A549 (cell line): ENCODE measurements at regions not wholly inside any gene's neighbourhood (a gene's known extent, or its start where the extent isn't known, plus 50 kb on each side); places are given as distances from the start of the nearest gene placed in this dataset.

ENCODE experiments used
- ATAC-seq, 2 experiments: fragments of 200-7000 bp in 1 of 2; fragments of >200 bp in 1 of 2; cut with Nextera tagmentation in 1 of 2; cut with Tn5 transposase in 1 of 2; 3 replicates each; pipeline versions ENCODE4 v1.8.0 to v1.9.1; 2018 to 2020; ENCODE audit warnings: mild to moderate bottlenecking in 1 of 2, moderate library complexity in 1 of 2
- CTCF ChIA-PET: fragments of 300-600 bp; sonication (Branson Sonifier 250); formaldehyde crosslinking; extraction: SDS; loops from one replicate; lab custom pipeline; 2021; ENCODE audit warnings: antibody characterized with exemption, inconsistent platforms; lab: Yijun Ruan, JAX
- POLR2A ChIA-PET: fragments of 350-600 bp; formaldehyde crosslinking; extraction: SDS; loops from one replicate; lab custom pipeline; 2021; ENCODE audit warnings: antibody characterized with exemption, inconsistent platforms; lab: Yijun Ruan, JAX
- DNase-seq, 2 experiments: peaks; one replicate each; pipeline versions ENCODE4 v3.0.0 to v3.0.0-alpha.2; 2011 to 2016; ENCODE audit warnings: low read depth in 1 of 2, low spot score in 1 of 2
- FAIRE-seq: peaks from 2 replicates; lab custom pipeline; 2011; peaks lifted over from hg19 to GRCh38; lab: Jason Lieb, UNC
- H3K27ac ChIP-seq, 2 experiments: fragments of >200 bp; sonication (Bioruptor Twin); formaldehyde crosslinking; 3 replicates each; pipeline ENCODE4 v1.5.1; 2016 to 2017
- H3K4me1 ChIP-seq: fragments of >200 bp; sonication (Bioruptor Twin); formaldehyde crosslinking; 3 replicates; pipeline ENCODE4 v1.6.1; 2016
- H3K4me2 ChIP-seq: fragments of >200 bp; sonication (Bioruptor Twin); formaldehyde crosslinking; 3 replicates; pipeline ENCODE4 v1.6.1; 2016
- H3K4me3 ChIP-seq: fragments of >200 bp; sonication (Bioruptor Twin); formaldehyde crosslinking; 3 replicates; pipeline ENCODE4 v1.5.1; 2016
- H3K9me3 ChIP-seq: fragments of >200 bp; sonication (Bioruptor Twin); formaldehyde crosslinking; 3 replicates; pipeline ENCODE4 v1.6.1; 2016
- CBX2 ChIP-seq: fragments of 200-600 bp; sonication (generic); IDR thresholded peaks from 2 replicates; pipeline ENCODE4 v1.6.1; 2016; ENCODE audit warnings: low read depth, mild to moderate bottlenecking, borderline replicate concordance
- CBX8 ChIP-seq: fragments of 200-600 bp; sonication (generic); IDR thresholded peaks from 2 replicates; pipeline ENCODE4 v1.6.1; 2016
- CHD2 ChIP-seq: fragments of 150-350 bp; IDR thresholded peaks from 2 replicates; pipeline ENCODE4 v1.6.1; 2014; ENCODE audit warnings: low read length; ENCODE audit not compliant: partially characterized antibody
- CHD4 ChIP-seq: fragments of 200-600 bp; sonication (generic); IDR thresholded peaks from 2 replicates; pipeline ENCODE4 v1.6.1; 2016; ENCODE audit warnings: antibody characterized with exemption, mild to moderate bottlenecking, borderline replicate concordance
- E2F6 ChIP-seq: IDR thresholded peaks from 2 replicates; pipeline ENCODE4 v1.6.1; 2012; ENCODE audit warnings: low read depth, borderline replicate concordance
- EP300 ChIP-seq, 2 experiments: fragments of >200 bp; sonication (Bioruptor Twin); formaldehyde crosslinking; IDR thresholded peaks; 2 replicates in 1 of 2; 3 replicates in 1 of 2; pipeline ENCODE4 v1.6.1; 2016 to 2017
- FOSL2 ChIP-seq, 2 experiments: fragments of 450-650 bp in 1 of 2; fragments of >200 bp in 1 of 2; sonication (Bioruptor Twin) in 1 of 2; formaldehyde crosslinking; IDR thresholded peaks; 2 replicates each; pipeline versions ENCODE4 v1.5.0 to v1.6.1; 2016 to 2020; ENCODE audit warnings: mild to moderate bottlenecking in 1 of 2, moderate library complexity in 1 of 2
- FOXS1 ChIP-seq: fragments of 250-450 bp; sonication (Bioruptor Pico); IDR thresholded peaks from 2 replicates; pipeline ENCODE4 v1.5.0; 2020; ENCODE audit warnings: mild to moderate bottlenecking, moderate library complexity
- GATA3 ChIP-seq: IDR thresholded peaks from 2 replicates; pipeline ENCODE4 v1.6.1; 2012; ENCODE audit warnings: borderline replicate concordance
- HDAC2 ChIP-seq: fragments of 200-600 bp; sonication (generic); IDR thresholded peaks from 2 replicates; pipeline ENCODE4 v1.6.1; 2016
- HEYL ChIP-seq: fragments of 250-450 bp; sonication (Bioruptor Pico); IDR thresholded peaks from 2 replicates; pipeline ENCODE4 v1.8.0; 2021; ENCODE audit warnings: mild to moderate bottlenecking, moderate library complexity
- HOXA7 ChIP-seq: fragments of 250-450 bp; sonication (Bioruptor Pico); IDR thresholded peaks from 2 replicates; pipeline ENCODE4 v1.5.0; 2020; ENCODE audit warnings: mild to moderate bottlenecking, moderate library complexity
- JUN ChIP-seq, 2 experiments: fragments of >200 bp; sonication (Bioruptor Twin); formaldehyde crosslinking; IDR thresholded peaks; 2 replicates in 1 of 2; 3 replicates in 1 of 2; pipeline ENCODE4 v1.6.1; 2016 to 2017
- RARB ChIP-seq: fragments of 250-450 bp; sonication (Bioruptor Pico); IDR thresholded peaks from 2 replicates; pipeline ENCODE4 v1.8.0; 2021; ENCODE audit warnings: mild to moderate bottlenecking, moderate library complexity
- TP53 ChIP-seq: fragments of 250-450 bp; sonication (Bioruptor Pico); IDR thresholded peaks from 2 replicates; pipeline ENCODE4 v1.5.0; 2021; ENCODE audit warnings: mild to moderate bottlenecking, moderate library complexity
- WGBS: methylation state at CpG from one replicate; pipeline ENCODE4 v1.1.6; 2017; ENCODE audit errors: missing lambda C conversion rate; 5-methylcytosine and 5-hydroxymethylcytosine counted together
- TF ChIP-seq, protein P1 (sequence below): fragments of 250-450 bp; sonication (Bioruptor Pico); IDR thresholded peaks from 2 replicates; pipeline ENCODE4 v1.5.0; 2021; ENCODE audit warnings: mild to moderate bottlenecking, moderate library complexity, borderline replicate concordance
- TF ChIP-seq, protein P2 (sequence below): IDR thresholded peaks from 2 replicates; pipeline ENCODE4 v1.6.1; 2012
- TF ChIP-seq, protein P3 (sequence below): fragments of 250-450 bp; sonication (Bioruptor Pico); IDR thresholded peaks from 2 replicates; pipeline ENCODE4 v1.5.0; 2020; ENCODE audit warnings: low read depth, mild to moderate bottlenecking, moderate library complexity
- TF ChIP-seq, protein P4 (sequence below): fragments of >200 bp; sonication (Bioruptor Twin); formaldehyde crosslinking; IDR thresholded peaks from 2 replicates; pipeline ENCODE4 v1.6.1; 2016
- TF ChIP-seq, protein P5 (sequence below): fragments of 150-350 bp; IDR thresholded peaks from 2 replicates; pipeline ENCODE4 v1.6.1; 2014; ENCODE audit warnings: low read depth, mild to moderate bottlenecking, low read length

- no peak for DNase-seq
- no peak overlapping the region for H3K27ac ChIP-seq
- WGBS = 25% methylated on average over 1 of the region's 8 CpGs
- CTCF ChIA-PET = no interaction called here
- H3K4me3 ChIP-seq = no peak overlapping the region
- no peak overlapping the region for H3K4me2 ChIP-seq
- H3K4me1 ChIP-seq = no peaks in the 10 kb centered on the region
- H3K9me3 ChIP-seq = no peaks in the 10 kb centered on the region
- no peak for FAIRE-seq
- POLR2A ChIA-PET = no interaction called here
- ATAC-seq = no peak
- TF ChIP-seq RARB (CRISPR knock-in tag) (no peak), EP300 (IDR thresholded peaks at IDR 0.05) (no peak), HOXA7 (CRISPR knock-in tag) (no peak), CHD2 (no peak), HEYL (CRISPR knock-in tag) (no peak), CBX8 (no peak), CHD4 (no peak), GATA3 (no peak), HDAC2 (no peak)
- TF ChIP-seq, protein P1, sequence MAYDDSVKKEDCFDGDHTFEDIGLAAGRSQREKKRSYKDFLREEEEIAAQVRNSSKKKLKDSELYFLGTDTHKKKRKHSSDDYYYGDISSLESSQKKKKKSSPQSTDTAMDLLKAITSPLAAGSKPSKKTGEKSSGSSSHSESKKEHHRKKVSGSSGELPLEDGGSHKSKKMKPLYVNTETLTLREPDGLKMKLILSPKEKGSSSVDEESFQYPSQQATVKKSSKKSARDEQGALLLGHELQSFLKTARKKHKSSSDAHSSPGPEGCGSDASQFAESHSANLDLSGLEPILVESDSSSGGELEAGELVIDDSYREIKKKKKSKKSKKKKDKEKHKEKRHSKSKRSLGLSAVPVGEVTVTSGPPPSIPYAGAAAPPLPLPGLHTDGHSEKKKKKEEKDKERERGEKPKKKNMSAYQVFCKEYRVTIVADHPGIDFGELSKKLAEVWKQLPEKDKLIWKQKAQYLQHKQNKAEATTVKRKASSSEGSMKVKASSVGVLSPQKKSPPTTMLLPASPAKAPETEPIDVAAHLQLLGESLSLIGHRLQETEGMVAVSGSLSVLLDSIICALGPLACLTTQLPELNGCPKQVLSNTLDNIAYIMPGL (CRISPR knock-in tag) = no peak
- TF ChIP-seq, protein P2, sequence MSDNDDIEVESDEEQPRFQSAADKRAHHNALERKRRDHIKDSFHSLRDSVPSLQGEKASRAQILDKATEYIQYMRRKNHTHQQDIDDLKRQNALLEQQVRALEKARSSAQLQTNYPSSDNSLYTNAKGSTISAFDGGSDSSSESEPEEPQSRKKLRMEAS = no peak
These were observed 430.7 kb downstream of the IDS start for GRCh38 chrX:149074398-149074797.

GRCh38 chrX:149073479-149073878 is 431.6 kb downstream of the IDS start:
- CTCF ChIA-PET = no interaction called here

More at GRCh38 chrX:149073479-149073878, 431.6 kb downstream of the IDS start:
- ATAC-seq = no peak
- no peak for DNase-seq
- Histone ChIP-seq H3K27ac (no peak overlapping the region), H3K4me1 (no peaks in the 10 kb centered on the region), H3K4me3 (no peak overlapping the region), H3K4me2 (no peak overlapping the region), H3K9me3 (no peaks in the 10 kb centered on the region)
- POLR2A ChIA-PET = no interaction called here
- WGBS = 0% methylated on average over 3 of the region's 3 CpGs
- FAIRE-seq = no peak
- TF ChIP-seq TP53 (CRISPR knock-in tag) (no peak), CBX2 (no peak), FOXS1 (CRISPR knock-in tag) (no peak), FOSL2 (IDR thresholded peaks at IDR 0.05) (no peak), FOSL2 (CRISPR knock-in tag; IDR thresholded peaks at IDR 0.05) (no peak), JUN (IDR thresholded peaks at IDR 0.05) (no peak), E2F6 (no peak)
- TF ChIP-seq, protein P3, sequence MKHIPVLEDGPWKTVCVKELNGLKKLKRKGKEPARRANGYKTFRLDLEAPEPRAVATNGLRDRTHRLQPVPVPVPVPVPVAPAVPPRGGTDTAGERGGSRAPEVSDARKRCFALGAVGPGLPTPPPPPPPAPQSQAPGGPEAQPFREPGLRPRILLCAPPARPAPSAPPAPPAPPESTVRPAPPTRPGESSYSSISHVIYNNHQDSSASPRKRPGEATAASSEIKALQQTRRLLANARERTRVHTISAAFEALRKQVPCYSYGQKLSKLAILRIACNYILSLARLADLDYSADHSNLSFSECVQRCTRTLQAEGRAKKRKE (CRISPR knock-in tag) = no peak
- TF ChIP-seq, protein P1 (CRISPR knock-in tag) = no peak
- TF ChIP-seq, protein P4, sequence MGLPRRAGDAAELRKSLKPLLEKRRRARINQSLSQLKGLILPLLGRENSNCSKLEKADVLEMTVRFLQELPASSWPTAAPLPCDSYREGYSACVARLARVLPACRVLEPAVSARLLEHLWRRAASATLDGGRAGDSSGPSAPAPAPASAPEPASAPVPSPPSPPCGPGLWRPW = no peak
- TF ChIP-seq, protein P5, sequence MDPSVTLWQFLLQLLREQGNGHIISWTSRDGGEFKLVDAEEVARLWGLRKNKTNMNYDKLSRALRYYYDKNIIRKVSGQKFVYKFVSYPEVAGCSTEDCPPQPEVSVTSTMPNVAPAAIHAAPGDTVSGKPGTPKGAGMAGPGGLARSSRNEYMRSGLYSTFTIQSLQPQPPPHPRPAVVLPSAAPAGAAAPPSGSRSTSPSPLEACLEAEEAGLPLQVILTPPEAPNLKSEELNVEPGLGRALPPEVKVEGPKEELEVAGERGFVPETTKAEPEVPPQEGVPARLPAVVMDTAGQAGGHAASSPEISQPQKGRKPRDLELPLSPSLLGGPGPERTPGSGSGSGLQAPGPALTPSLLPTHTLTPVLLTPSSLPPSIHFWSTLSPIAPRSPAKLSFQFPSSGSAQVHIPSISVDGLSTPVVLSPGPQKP = no peak
